SH-SY5Y (cell line): ENCODE measurements at regions not wholly inside any gene's neighbourhood (a gene's known extent, or its start where the extent isn't known, plus 50 kb on each side); places are given as distances from the start of the nearest gene placed in this dataset.

Source experiments
- GATA2 ChIP-seq: IDR thresholded peaks from 2 replicates; pipeline ENCODE4 v1.6.1; 2011; ENCODE audit warnings: mild to moderate bottlenecking, low read depth, low read length
- GATA3 ChIP-seq: IDR thresholded peaks from 2 replicates; pipeline ENCODE4 v1.6.1; 2011; ENCODE audit warnings: low read depth, mild to moderate bottlenecking, low read length, moderate library complexity

DNA sequence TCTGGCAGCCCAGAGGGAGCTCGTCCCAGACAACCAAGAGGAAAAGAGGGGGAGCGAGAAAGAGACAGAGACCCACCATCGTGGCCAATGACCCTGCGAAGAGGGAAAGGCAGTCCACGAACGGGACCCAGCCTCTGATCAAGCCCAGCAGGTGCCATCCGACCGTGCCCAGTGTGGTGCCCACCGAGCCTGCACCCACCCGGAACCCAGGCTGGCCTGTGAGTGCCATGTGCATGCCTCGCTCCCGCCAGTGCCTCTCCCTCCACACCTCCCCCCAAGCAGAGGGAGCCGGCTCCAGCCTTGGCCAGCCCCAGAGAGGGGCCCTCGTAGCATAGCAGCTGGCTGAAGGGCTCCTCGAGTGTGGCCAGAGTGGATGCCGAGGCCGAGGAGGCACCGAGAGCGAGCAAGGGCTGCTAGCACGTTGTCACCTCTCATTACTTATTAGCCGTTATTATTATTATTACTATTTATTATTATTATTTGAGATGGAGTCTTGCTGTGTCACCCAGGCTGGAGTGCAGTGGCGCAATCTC, 130.7 kb upstream of the CHRM3 start:
- TF ChIP-seq GATA3: no peak
- no peak for TF ChIP-seq GATA2
